ENCODE measurements at regions not wholly inside any gene's neighbourhood (a gene's known extent, or its start where the extent isn't known, plus 50 kb on each side); places are given as distances from the start of the nearest gene placed in this dataset.

DNA sequence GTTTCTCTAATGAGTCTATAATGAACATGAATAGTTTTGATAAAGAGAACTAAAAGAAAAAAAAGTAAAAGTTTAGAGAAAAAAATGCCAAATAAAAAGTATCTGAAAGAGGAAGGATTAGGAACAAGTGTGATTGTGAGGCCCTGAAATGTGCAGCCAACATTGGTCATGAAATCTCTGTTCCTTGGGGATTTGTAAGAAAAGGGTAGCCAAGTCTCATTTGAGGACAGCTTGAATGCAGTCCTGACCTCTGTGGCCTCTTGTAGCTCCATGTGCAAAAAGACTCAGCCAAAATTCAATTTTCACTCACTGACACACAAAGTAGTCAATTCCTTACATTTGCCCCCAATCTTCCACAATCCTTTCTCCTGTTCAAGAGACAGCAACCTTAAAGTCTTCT lies 167.9 kb downstream of the KLF12 start:
- no peak for DNase-seq (ENCODE audit: low spot score)

DNA sequence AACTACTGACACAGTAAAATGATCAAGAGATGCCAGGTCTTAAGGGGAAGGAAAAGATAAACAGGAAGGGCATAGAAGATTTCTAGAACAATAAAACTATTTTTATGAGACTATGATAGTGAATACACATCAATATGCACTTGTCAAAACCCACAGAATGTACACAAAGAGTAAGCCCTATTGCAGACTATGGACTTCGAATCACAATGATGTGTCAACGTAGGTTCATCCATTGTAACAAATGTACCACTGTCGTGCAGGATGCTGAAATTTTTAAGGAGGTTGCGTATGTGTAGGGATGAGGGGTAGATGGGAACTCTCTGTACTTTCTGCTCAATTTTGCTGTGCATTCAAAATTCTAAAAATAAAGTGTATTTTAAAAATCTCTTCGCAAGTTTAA lies 171.9 kb downstream of the KLF12 start:
- DNase-seq (ENCODE audit: low spot score), result no peak

DNA sequence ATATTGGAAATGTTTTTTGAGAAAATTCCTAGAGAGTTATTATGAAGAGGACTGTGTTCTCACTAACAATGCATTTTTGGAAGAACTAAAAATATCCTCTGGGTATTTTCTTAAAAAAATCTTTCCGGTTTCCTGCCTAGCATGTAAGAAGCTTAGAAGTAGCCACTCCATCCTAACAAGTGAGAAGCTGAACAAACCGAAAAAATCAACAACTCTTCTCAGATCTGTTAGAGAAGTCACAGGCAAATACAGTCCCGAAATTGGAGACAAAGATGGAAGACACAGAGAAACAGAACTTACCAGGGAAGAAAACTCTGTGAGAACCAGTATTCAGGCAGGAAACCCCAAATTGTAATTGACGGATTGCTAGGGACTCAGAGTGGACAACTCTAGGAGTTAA lies 173.0 kb downstream of the KLF12 start:
- DNase-seq (ENCODE audit: low spot score), result no peak

DNA sequence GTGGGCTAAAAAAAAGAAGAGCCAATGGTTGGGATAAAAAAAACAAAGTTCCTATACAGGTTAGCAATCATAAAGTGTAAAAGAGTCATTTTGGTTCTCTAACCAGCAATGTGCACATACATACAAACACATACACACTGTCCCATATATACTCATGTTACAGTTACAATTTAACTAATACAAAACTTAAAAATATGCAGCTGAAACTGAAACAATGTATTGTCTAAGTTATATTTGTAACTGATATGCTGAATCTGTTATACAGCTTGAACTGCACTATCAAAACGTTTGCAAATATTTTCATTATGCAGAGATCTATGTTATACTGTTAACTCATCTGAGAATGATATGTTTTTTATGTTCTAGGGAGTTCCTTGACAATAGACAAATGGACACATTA lies 173.7 kb downstream of the KLF12 start:
- DNase-seq (ENCODE audit: low spot score), result no peak

DNA sequence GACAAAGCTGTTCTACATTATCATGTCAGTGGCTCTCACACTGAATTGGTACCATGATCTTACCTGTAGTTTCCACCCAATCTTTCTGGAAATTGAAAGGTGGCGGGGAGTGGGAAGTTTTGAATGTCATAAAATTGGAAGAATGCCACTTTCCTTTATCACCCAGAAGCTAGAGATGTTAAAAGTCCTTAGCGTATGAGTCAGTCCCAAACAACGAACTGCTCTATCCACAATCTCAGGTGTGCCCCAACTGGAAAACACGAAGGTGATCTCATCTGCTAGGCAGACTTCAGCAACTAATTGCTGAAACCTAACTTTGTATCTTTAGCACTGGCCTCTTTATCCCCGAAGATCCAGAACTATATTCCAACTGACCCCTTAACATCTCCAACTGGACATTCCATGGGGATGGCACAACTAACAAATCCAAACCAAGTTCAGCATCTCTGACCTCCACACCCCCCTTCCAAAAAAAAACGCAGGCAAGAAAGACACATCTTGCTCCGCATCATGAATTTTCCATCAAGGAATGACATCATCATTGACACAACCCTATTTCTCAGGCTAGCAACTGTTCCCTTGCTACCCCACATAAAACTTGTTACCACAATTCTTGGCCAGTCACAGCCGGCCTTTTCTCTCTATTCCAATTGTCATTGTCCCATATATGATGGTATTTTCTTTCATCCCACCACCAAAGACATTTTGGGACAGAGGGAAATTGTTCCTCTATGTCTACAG lies 175.4 kb downstream of the KLF12 start:
- DNase-seq (ENCODE audit: low spot score), result no peak

DNA sequence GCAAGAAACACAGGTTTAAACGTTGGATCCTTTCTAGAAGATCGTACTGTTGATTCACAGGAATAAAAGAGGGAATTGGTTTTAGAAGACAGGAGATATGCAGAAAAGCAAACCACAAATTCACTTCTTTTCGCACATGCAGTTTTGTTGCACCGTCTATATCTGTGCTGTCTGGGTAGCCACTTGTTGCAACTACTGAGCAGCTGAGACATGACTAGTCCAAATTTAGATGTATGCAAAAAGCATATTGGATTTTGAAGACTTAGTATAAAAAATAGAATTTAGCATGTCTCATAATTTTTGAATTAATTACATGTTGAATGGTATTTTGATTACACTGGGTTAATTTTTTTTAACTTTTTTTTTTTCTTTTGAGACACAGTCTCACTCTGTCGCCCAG lies 176.3 kb downstream of the KLF12 start:
- no peak for DNase-seq (ENCODE audit: low spot score)

DNA sequence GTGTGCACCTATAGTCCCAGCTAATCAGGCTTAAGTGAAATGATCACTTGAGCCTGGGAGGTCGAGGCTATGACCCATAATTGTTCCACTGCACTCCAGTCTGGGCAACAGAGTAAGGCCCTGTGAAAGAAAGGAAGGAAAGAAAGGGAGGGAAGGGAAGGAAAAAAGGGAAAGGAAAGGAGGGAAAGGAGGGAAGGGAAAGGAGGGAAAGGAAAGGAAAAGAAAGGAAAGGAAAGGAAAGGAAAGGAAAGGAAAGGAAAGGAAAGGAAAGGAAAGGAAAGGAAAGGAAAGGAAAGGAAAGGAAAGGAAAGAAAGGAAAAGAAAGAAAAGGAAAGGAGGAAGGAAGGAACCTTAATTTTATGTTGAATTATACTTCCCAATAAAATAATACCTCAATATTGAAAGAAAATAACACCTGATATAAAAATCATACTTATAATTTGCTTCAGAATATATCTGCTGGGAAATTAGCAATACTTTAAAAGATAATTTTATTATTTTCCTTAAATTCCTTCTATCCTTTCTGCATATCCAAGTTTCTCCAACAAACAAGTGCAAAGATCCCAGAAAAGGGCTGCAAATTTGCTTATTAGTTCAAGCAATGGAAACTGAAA lies 177.3 kb downstream of the KLF12 start:
- DNase-seq (ENCODE audit: low spot score), result no peak

DNA sequence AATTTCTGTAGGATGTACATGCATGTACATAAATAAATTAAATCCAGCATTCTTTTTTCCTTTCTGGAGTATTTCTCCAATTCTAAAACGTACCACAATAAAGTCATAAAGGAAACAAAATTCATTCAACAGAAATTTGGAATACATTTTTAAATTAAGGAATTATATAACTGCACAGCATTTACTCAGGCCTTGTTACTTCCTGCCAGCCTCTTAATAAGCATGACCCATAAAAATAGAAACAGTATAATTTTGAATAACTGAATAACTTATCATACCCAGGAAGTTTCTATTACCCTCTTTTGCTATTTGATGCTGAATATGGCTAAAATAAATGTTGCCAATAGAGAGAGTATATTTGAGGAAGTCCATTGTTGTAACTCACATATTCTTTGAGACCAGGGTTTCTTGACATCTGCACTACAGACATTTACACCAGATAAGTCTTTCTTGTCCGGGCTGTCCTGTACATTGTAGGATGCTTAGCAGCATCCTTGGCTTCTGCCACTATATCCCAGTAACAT lies 178.2 kb downstream of the KLF12 start:
- DNase-seq (ENCODE audit: low spot score), result no peak

DNA sequence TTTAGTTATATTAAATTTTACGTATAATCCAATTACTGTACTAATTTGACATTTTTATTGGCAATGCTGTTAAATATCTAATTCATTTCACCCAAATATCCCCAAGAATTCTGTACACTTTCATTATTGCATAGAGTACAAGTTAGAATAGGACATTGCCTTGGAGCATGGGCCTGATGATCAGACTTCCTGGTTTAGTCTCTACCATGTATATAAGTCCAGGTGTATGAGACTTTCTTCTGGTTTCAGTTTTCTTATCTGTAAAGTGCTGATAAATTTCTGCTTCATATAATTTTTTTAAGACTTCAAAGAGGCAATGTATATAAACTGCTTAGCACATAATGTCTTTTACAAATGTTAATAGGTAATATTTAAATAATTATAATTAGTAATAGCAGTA lies 179.4 kb downstream of the KLF12 start:
- no peak for DNase-seq (ENCODE audit: low spot score)

DNA sequence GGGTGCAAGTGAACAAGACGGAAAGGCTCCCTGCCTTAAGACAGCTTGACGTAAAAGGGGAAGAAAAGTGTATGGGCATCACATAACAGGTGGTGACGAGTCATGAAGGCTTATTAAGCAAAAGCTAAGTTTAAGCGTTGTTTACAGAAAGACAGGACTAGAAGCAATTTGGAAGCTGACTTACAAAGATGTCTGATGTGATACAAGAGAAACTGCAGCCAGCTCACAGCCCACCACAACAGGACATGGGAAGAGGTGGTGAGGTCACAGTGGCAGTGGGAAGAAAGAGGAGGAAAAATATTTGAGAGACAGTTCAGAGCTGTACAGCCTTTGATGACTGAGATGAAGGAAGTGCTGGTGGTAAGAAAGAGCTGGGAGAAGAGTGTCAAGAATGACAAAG lies 181.6 kb downstream of the KLF12 start:
- DNase-seq (ENCODE audit: low spot score), result no peak

DNA sequence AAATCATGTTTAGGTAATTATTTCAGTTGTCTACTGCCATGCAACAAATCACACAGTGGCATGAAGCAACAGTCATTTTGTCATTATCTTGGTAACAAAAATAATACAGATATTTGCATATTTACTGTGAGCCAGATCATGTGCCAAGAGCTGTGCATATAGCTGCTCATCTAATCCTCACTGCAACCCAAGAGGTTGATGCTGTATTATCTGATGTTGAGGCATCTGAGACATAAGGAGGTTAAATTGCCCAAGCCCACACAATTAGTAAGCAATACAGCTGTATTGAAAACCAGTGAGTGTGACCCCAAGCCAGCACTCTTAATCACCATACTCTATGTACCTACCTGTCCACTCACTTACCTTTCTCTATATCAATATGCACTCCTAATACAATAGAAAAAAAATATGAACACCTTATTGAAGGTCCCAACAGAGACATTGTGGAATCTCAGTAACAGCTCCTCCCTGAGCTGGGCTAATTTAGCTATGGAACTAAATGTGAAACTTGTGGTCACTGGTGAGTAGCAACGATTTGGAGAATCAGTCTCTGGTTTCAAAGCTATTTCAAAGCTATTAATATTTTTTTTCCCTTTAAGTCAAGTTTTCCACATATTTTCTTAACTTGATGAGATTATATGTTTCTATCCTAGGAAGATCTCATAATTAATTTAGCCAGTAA lies 185.2 kb downstream of the KLF12 start:
- DNase-seq (ENCODE audit: low spot score), result no peak

DNA sequence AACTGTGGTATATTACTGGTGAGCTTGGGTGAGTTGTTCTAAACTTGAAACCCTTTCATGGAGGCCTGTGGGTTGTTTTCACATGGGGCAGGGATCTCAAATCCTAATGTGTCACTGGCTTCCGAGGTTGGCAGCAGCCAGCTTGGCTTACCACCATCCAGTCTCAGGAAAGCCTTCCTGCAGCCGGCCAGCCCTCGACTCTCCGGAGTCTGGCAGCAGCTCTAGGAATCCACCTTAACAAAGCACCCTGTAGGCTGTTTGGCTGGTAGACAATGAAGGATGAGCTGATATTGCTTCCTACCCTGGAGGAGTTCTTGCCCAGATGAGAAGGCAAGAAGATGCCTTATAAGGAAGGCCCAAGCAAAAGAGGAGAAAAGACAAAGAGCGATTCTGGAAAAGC lies 188.3 kb downstream of the KLF12 start:
- DNase-seq (ENCODE audit: low spot score), result peak; percentile 25

DNA sequence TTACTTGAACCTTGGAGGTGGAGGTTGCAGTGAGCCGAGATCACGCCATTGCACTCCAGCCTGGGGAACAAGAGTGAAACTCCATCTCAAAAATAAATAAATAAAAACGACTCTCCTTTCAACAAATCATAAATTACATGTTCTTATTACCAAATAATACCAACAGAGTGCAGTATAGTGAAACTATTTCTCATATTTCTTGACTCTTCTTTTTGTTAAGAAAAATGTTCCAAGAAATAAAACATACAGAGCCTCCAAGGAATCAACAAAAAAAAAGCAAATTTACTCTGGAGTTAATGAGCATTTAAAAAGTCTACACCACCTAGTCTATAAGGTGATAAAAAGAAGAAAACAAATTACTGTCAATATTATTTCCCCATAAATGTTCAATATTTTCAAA lies 188.8 kb downstream of the KLF12 start:
- DNase-seq (ENCODE audit: low spot score), result no peak

DNA sequence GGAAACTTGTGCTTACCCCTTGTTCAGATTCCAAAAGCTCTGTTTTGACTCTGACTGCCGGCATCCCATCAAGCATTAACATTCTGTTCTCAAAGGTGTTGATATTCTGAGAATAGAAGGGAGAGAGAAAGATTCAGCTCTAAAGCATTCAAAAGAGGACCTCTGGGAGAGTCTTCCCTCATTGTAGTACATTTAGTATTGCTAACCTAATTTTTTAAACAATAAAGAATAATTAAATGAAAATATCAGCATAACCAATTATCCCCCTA lies 190.3 kb downstream of the KLF12 start:
- no peak for DNase-seq (ENCODE audit: low spot score)

DNA sequence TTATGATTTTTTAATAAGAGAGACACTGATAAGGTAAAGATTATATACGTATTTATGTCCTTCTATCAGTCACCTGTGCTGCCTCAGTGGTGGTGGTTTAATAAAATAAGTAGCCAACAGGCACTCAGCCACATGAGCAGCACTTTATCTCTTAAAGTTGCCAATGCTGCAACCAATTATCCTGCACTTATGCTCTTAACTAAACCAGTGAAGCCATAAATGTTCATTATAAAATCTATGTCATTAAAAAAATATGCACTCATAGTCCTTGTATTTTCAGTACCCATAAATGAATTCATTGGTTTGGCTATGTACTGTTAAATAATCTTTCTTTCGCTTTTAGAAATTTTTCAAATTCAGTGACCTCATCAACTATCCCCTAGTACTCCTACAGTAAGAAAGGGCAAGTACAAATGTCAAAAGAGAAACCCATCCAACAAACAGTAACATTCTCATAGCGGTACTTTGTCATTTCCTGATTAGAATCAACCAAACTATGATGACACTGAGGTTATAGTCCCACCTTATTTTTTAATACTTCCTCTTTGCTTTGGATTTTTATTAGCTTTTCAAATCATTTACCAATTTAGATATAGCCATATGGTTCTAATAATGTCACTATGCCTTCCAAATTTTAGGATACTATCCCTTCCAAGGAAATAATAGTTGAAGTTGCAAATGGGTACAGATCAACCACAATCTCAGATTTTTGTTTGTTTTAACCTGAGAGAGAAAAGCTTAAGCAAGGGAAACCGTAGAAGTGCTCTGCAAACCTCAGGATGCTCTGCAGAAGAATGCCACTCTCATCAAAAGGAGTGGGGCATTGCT lies 190.9 kb downstream of the KLF12 start:
- DNase-seq (ENCODE audit: low spot score), result no peak

DNA sequence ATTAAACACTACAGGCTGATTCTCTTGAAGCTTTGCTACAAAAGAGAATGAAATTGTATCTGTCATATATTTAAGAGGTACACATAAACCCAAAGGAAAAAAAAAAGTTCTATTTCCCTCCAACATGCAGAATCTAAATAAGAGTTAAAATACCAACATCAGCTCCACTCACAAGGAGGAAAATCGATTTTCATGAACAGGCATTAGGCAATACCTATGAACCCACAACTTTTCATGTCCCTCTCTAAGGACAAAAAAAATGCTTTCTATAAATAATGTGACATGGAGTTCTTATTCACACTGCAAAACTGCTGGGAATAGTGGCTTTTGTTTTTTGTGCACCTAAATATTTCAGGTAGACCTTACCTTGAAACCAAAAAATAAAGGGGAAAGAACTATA lies 192.5 kb downstream of the KLF12 start:
- DNase-seq (ENCODE audit: low spot score), result no peak

DNA sequence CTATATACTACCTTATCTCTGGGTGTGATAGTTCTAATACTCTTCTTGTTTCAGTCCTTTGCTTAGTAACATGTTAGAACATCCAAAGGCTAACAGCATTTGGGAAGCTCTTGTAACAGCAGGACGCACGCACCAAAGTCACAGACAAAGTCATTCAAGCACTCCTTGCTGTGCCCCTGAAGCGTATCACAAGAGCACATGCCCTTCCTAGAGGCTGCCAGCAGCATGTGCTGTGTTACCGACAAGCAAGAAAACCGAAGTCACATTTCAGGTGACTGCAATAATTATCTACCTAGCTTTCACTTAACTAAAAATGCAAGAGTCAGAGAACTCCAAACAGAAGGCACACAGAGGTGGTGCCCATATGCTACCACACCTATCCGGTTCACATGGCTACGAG lies 194.1 kb downstream of the KLF12 start:
- DNase-seq (ENCODE audit: low spot score), result no peak

DNA sequence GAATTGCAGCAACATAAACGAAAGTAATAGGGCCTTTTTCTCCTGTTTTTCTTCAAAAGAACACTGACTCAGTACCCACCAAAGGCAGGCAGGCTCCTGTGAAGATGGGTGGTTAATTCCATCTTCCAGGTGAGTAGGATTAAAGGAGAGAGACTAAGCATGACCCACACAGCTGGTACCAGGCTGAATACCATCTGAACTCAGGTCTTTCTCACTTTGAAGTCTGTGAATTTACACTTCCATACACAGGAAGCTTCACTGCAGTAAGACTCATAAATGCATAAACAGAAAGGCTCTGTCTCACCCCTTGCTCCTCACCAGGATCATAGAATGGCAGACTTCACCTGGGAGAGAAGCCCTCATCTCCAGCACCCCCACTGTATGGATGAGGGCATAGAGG lies 194.6 kb downstream of the KLF12 start:
- DNase-seq (ENCODE audit: low spot score), result no peak

DNA sequence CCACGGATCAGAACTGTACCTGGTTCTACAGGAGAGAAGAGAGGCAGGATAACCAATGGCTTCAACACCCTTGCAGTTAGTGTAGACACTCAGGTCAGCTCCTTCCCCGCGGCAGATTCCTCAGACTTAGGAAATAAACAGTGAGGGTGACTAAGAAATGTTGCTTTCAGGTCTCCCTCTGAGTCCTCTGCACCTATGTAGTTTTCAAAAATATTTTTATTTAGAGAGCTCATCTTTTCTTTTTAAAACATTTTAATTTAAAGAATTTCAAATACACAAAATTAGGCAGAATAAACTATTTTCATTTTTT lies 195.2 kb downstream of the KLF12 start:
- no peak for DNase-seq (ENCODE audit: low spot score)

DNA sequence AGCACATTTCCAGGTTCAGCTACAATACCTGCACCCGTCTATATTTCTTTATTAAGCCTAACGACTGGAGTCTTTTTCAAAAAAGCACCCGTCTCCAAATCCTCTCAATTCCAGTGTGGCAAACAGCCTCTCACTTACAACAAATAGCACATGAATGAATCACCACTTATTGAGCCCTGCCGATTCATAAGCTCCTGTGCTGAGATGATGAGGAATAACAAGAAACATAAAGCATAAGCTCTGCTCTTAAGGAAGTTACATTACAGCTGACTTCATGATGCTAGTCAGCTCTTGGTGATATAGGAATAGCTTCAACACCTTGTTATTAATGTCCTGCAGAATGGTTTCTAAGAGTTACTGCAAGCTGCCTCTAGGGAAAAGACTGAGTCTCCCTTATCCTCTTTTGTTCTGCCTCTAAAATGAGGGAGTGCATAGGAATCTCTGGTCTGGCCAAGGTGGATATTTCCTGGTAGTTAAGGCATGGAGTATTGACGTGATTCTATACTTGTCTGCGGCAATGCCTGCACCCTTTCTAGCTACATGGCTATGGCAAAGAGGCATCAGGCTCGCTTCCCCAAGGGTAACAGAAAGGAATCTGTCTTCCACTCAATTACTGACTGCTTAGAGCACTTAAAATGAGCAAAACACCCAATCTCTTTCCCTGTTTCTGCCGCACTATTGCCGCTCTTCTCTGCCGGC lies 195.7 kb downstream of the KLF12 start:
- no peak for DNase-seq (ENCODE audit: low spot score)

DNA sequence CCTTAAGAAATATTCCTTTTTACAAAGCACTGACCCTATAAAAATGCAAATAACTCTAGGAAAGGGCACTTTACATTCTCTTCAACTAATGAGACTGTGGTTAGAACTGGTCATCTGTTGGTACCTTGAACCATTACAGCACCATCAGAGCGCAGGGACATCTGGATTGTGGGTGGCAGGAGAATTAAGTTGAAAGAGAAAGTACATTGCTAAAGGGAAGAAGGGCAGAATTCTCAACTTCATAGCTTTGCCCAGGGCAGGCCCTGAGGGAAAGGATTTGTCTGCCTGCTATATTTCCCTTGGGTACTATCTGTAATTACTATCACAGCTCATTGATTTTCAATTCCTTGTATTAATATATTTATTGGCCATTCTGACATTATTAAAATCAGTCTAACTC lies 196.8 kb downstream of the KLF12 start:
- DNase-seq (ENCODE audit: low spot score), result no peak

DNA sequence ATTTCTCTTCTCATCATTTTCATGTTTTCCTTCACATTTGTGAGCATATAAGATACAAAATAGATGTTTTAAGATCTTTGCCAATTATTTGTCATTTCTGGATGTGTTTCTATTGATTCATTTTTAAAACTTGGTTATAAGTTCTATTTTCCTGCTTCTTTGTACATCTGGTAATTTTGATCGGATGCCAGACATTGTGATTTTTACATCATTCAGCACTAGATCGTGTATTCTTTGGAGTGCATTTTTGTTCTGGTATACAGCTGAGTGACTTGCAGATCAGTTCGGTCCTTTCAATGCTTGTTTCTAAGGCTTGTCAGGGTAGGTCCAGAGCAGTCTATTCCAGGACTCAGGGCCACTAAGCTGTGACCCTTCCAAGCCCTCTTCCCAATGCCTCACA lies 198.2 kb downstream of the KLF12 start:
- DNase-seq (ENCODE audit: low spot score), result no peak
